ENCODE measurements at regions not wholly inside any gene's neighbourhood (a gene's known extent, or its start where the extent isn't known, plus 50 kb on each side); places are given as distances from the start of the nearest gene placed in this dataset.
"Not testable (repeated sequence)": the region's sequence is repeated elsewhere in the genome, so short reads cannot be mapped to it uniquely, and the experiment has no call there.

- in situ Hi-C loops (cut with HindIII; ENCODE audit: low pct_unique_long_range_greater_than_20kb, low sequenced_read_pairs): not testable (repeated sequence)
These were observed 122.1 kb downstream of the SPAG6 start for GRCh38 chr10:22467393-22467792.

DNA sequence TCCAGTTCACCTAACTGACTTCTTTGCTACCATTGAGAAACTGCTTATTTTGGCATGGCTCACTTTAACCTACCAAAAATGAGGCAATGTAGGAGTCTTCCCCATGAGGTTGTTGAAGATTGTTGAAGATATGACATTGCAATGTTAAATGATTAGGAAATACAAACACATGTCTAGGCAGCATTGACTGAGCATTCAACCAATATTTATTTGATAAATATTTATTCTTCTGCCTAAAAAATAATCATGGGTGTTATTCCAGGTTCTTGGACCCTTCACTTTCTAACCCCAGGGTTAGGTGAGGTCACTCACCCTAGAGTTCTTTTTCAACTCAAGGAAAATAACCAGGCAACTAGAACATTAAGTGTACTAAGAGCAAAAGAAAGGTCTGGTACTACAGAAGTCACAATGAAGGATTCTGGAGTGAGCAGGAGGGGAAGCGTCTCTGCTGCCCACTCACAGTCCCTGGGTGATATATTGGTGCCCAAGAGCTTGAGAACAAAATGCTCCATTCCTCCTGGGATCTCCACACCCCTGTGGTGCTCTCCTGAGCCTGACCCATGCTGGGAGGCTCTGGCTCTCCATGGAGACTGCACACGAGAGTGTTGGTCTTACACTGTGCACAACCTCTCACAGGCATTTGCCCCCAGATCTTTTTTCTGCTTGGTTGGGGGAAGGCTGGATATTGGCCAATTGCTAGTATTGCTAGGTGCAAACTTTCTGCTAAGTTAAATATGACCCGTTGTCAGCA is 123.4 kb downstream of the SPAG6 start:
- no peak for TF ChIP-seq JUND (IDR thresholded peaks at IDR 0.05; ENCODE audit: low read depth)
- DNase-seq (ENCODE audit: low read depth in 1 of 2, low spot score in 1 of 2): peak in 1 of 2 experiments; percentile 22
- in situ Hi-C loops (cut with HindIII; ENCODE audit: low pct_unique_long_range_greater_than_20kb, low sequenced_read_pairs): no loop called here

More at GRCh38 chr10:22467393-22467792, 122.1 kb downstream of the SPAG6 start:
- not testable (repeated sequence) for DNase-seq (ENCODE audit: low read depth in 1 of 2, low spot score in 1 of 2)

DNA sequence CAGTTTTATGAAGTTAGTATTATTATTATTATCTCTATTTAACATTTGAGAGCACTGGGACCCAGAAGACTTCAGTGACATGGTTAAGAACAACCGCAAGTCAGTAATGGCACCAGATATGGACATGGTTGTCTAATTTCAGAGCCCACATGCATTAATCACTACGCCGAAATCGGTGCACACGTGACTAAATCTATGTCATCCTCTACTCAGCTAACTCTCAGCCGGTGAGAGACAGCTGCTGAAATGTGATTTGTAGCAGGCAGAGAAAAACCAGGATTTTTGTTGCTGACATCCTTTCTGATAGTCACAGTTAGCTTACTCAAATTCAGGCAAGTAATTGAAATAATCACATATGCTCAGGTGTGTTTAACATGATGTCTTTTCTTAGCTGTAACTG is 127.7 kb downstream of the SPAG6 start:
- DNase-seq (ENCODE audit: low read depth in 1 of 2, low spot score in 1 of 2): no peak
- TF ChIP-seq JUND (IDR thresholded peaks at IDR 0.05; ENCODE audit: low read depth): no peak
- in situ Hi-C loops (cut with HindIII; ENCODE audit: low pct_unique_long_range_greater_than_20kb, low sequenced_read_pairs): no loop called here

DNA sequence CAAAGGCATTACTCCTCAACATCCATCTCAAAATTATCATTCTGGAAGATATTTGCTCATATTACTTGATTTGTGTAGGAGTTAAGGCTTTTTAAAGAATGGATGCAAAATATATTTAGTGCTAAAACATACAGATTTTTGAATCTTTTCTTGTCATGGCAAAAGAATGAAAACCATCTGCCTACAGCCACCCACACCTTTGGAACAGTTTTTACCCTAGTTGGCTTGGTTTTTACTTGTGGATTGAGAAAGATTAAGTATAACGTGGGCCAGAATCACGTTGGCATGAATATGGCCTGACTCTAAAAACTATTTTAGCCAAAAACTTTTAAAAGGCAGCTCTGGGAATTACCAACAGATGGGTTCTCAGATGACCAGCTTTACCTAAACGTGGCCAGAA is 128.2 kb downstream of the SPAG6 start:
- no peak for DNase-seq (ENCODE audit: low read depth in 1 of 2, low spot score in 1 of 2)
- in situ Hi-C loops (cut with HindIII; ENCODE audit: low pct_unique_long_range_greater_than_20kb, low sequenced_read_pairs): no loop called here
- no peak for TF ChIP-seq JUND (IDR thresholded peaks at IDR 0.05; ENCODE audit: low read depth)

GRCh38 chr10:22475651-22476600 is 130.6 kb downstream of the SPAG6 start:
- TF ChIP-seq JUND (IDR thresholded peaks at IDR 0.05; ENCODE audit: low read depth): no peak
- no peak for DNase-seq (ENCODE audit: low read depth in 1 of 2, low spot score in 1 of 2)
- in situ Hi-C loops (cut with HindIII; ENCODE audit: low pct_unique_long_range_greater_than_20kb, low sequenced_read_pairs): no loop called here

DNA sequence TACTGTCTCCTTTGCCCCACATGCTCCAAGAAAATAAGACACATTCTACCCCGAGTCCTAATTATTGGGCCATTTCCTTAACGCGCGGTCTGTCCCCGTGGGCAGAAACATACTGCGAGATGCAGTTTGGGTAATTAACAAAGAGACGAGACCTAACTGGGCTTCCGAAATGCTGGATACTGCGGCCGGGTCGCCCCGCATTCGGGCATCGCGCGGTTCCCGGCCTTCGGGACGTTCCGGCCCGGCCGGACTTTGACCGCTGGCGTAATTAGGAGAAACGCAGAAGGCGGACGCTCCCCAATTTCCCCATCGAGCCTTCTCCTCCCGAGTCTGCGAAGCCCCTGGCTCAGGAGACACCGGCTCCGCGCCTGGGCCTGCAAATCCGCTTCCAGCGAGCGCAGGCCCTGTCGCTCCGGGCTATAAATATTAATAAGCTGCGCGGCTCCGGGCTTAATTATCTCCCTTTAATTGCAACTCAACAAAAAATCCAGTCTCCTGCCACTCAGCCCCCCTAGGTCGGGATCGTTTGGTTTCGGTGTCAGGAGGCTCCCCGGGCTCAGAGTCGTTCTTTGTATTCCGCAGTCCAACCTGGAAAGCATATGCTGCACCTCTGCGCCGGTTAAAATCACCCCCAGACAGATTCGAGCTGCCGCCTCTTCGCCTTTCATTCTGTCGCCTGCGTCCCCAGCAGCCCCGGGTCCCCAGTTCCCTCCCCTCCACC is 131.5 kb downstream of the SPAG6 start:
- in situ Hi-C loops (cut with HindIII; ENCODE audit: low pct_unique_long_range_greater_than_20kb, low sequenced_read_pairs): no loop called here
- no peak for DNase-seq (ENCODE audit: low read depth in 1 of 2, low spot score in 1 of 2)
- no peak for TF ChIP-seq JUND (IDR thresholded peaks at IDR 0.05; ENCODE audit: low read depth)

DNA sequence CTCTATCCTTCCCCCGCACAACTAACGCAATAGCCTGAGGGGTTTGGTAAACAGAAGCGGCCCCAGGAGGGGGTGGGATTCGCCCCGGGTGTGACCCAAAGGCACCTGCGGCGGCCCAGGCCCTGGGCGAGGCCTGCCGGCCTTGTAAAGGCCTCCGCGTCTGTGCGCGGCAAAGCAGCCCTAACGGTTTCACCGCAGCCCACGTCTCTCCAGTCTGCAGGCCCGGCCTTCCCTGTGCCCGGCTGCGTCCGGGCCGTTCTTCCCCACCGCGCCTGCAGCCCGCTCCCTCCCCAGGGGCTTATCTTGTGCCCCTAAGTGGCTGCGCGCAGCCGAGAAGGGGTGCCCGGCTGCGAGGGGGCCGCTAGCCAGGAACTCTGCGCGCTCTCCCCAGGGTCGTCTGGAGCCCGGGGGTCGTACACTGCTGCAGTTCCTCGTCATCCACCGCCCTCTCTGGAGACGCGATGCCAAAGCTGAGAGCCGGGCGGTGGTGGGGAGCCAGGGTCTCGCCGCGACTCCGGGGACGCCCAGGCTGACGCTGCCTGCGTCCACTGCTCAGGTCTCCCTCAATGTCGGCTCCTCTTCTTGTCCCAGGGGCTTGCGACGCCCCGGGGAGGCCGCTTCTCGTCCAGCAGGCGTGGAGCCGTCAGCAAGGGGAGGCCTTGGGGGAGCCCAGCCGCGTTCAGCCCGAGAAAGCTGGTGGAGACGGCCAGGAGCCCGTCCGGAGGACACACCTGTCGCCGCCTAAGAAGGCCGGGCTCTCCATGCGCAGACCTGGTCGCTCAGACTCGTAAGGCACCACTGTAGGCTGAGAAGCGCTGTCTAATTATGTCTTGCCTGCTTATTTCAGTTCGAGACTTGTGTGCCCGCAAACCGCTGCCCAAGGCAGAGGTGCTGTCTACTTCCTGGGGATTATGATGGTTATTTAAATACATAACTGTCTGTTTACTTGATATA is 132.3 kb downstream of the SPAG6 start:
- in situ Hi-C loops (cut with HindIII; ENCODE audit: low pct_unique_long_range_greater_than_20kb, low sequenced_read_pairs): no loop called here
- TF ChIP-seq JUND (IDR thresholded peaks at IDR 0.05; ENCODE audit: low read depth): no peak
- no peak for DNase-seq (ENCODE audit: low read depth in 1 of 2, low spot score in 1 of 2)

DNA sequence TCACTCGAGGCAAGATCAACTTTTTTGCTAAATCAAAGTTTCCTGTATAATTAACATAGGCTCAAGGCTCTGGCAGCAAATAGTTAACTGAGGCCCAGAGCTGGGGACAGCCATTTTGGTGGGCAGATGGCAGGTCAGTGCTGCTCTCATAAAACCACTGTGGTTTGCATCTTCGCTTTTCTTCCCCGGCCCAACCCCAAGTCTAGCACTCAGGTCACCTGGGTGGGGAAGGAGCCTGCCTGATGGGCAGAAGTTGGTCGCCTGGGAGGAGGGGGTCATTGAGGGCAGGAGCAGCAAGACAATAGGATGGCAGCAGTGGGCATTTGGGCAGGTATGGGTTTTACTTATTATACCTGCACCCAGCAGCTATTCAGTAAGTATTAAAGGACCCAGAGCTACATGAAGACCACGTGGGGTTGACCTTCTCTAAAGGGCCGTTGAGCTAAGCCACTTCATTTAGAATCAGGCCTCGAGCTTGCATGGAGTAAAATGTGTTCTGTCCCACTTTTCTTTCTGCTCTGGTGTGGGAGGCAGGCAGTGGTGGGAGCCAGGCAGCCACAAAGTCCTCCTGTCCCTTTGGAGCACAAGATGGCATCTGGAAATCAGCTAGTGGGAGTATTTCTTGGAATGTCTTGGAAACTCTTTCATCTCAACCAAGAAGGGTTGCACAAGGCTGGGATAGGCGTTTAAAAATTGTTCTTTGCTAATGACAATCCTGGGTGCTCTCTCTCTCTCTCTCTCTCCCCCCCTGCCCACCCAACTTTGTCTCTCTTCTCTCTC is 133.4 kb downstream of the SPAG6 start:
- TF ChIP-seq JUND (IDR thresholded peaks at IDR 0.05; ENCODE audit: low read depth): no peak
- no peak for DNase-seq (ENCODE audit: low read depth in 1 of 2, low spot score in 1 of 2)
- in situ Hi-C loops (cut with HindIII; ENCODE audit: low pct_unique_long_range_greater_than_20kb, low sequenced_read_pairs): no loop called here

- no peak for DNase-seq (ENCODE audit: low read depth in 1 of 2, low spot score in 1 of 2)
- no peak for TF ChIP-seq JUND (IDR thresholded peaks at IDR 0.05; ENCODE audit: low read depth)
- in situ Hi-C loops (cut with HindIII; ENCODE audit: low pct_unique_long_range_greater_than_20kb, low sequenced_read_pairs): no loop called here
These were observed 134.1 kb downstream of the SPAG6 start for GRCh38 chr10:22479419-22479818.

DNA sequence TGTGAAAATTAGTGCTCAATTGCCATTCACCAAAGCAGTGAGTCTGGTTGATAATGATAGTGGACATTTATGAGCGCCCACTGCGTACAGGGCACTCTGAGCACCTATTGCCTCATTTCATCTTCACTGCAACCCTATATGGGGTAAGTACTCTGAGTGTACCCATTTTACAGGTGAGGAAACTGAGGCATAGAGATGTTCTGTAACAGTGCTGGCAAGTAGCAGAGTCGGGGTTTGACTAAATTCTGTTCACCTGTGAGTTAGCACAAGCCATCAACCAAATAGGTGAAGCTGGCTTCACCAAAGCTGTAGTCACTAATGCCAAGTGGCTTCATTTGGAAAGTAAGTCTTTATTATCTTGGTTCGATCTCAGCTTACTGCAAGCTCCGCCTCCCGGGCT is 135.8 kb downstream of the SPAG6 start:
- in situ Hi-C loops (cut with HindIII; ENCODE audit: low pct_unique_long_range_greater_than_20kb, low sequenced_read_pairs): no loop called here
- no peak for TF ChIP-seq JUND (IDR thresholded peaks at IDR 0.05; ENCODE audit: low read depth)
- no peak for DNase-seq (ENCODE audit: low read depth in 1 of 2, low spot score in 1 of 2)
